ENCODE measurements at regions not wholly inside any gene's neighbourhood (a gene's known extent, or its start where the extent isn't known, plus 50 kb on each side); places are given as distances from the start of the nearest gene placed in this dataset.

- Histone ChIP-seq H3K9me3 (ENCODE audit: insufficient read depth, low read depth, low read length) (no peaks in the 10 kb centered on the region), H4K20me1 (ENCODE audit: insufficient read depth, low read length, poor library complexity, severe bottlenecking) (no peaks in the 10 kb centered on the region), H2AFZ (ENCODE audit: low read length) (no peak overlapping the region), H3K27me3 (ENCODE audit: insufficient read depth, low read length, poor library complexity, severe bottlenecking) (no peaks in the 10 kb centered on the region), H3K79me2 (ENCODE audit: insufficient read depth, low read length) (no peaks in the 10 kb centered on the region), H3K4me1 (ENCODE audit: insufficient read depth, low read length, poor library complexity, severe bottlenecking) (no peaks in the 10 kb centered on the region), H3K9ac (ENCODE audit: low read depth, low read length, poor library complexity, severe bottlenecking) (no peak overlapping the region), H3K36me3 (ENCODE audit: insufficient read depth, low read length) (no peaks in the 10 kb centered on the region), H3K4me3 (ENCODE audit: low read length, poor library complexity, severe bottlenecking) (no peak overlapping the region), H3F3A (ENCODE audit: low read depth) (no peaks in the 10 kb centered on the region), H3K4me2 (ENCODE audit: low read depth, low read length, poor library complexity, severe bottlenecking) (no peak overlapping the region), H3K9me2 (replicated peaks; ENCODE audit: low read depth, low read length) (no peaks in the 10 kb centered on the region)
- TF ChIP-seq CTCF (conservative IDR thresholded peaks at IDR 0.05; ENCODE audit: low read length) (no peak), EZH2phosphoT487 (IDR thresholded peaks at IDR 0.05; ENCODE audit: borderline replicate concordance) (no peak)
Observed at GRCh38 chr4:165584916-165585315, 206.1 kb downstream of the CPE start.

- no peaks in the 10 kb centered on the region for H3K36me3 ChIP-seq (ENCODE audit: insufficient read depth, low read length)
- H4K20me1 ChIP-seq (ENCODE audit: insufficient read depth, low read length, poor library complexity, severe bottlenecking) = no peaks in the 10 kb centered on the region
- H3K9me3 ChIP-seq (ENCODE audit: insufficient read depth, low read depth, low read length) = no peaks in the 10 kb centered on the region
- no peak overlapping the region for H2AFZ ChIP-seq (ENCODE audit: low read length)
- TF ChIP-seq EZH2phosphoT487 (IDR thresholded peaks at IDR 0.05; ENCODE audit: borderline replicate concordance) = no peak
- no peak for TF ChIP-seq CTCF (conservative IDR thresholded peaks at IDR 0.05; ENCODE audit: low read length)
- no peaks in the 10 kb centered on the region for H3K79me2 ChIP-seq (ENCODE audit: insufficient read depth, low read length)
- H3K9me2 ChIP-seq (replicated peaks; ENCODE audit: low read depth, low read length) = no peaks in the 10 kb centered on the region
- no peak overlapping the region for H3K4me3 ChIP-seq (ENCODE audit: low read length, poor library complexity, severe bottlenecking)
- H3F3A ChIP-seq (ENCODE audit: low read depth) = no peaks in the 10 kb centered on the region
- H3K4me1 ChIP-seq (ENCODE audit: insufficient read depth, low read length, poor library complexity, severe bottlenecking) = no peaks in the 10 kb centered on the region
- H3K9ac ChIP-seq (ENCODE audit: low read depth, low read length, poor library complexity, severe bottlenecking) = no peak overlapping the region
- no peak overlapping the region for H3K4me2 ChIP-seq (ENCODE audit: low read depth, low read length, poor library complexity, severe bottlenecking)
- no peaks in the 10 kb centered on the region for H3K27me3 ChIP-seq (ENCODE audit: insufficient read depth, low read length, poor library complexity, severe bottlenecking)
Observed at GRCh38 chr4:165588534-165589315, 209.9 kb downstream of the CPE start.

GRCh38 chr4:165592386-165592785, 213.6 kb downstream of the CPE start:
- no peaks in the 10 kb centered on the region for H3K36me3 ChIP-seq (ENCODE audit: insufficient read depth, low read length)
- H3K9me2 ChIP-seq (replicated peaks; ENCODE audit: low read depth, low read length) = no peaks in the 10 kb centered on the region
- no peak overlapping the region for H3K4me3 ChIP-seq (ENCODE audit: low read length, poor library complexity, severe bottlenecking)
- H3K27me3 ChIP-seq (ENCODE audit: insufficient read depth, low read length, poor library complexity, severe bottlenecking) = no peaks in the 10 kb centered on the region
- no peaks in the 10 kb centered on the region for H3K79me2 ChIP-seq (ENCODE audit: insufficient read depth, low read length)
- H3K9ac ChIP-seq (ENCODE audit: low read depth, low read length, poor library complexity, severe bottlenecking) = no peak overlapping the region
- H3K4me1 ChIP-seq (ENCODE audit: insufficient read depth, low read length, poor library complexity, severe bottlenecking) = no peaks in the 10 kb centered on the region
- no peaks in the 10 kb centered on the region for H3F3A ChIP-seq (ENCODE audit: low read depth)
- no peak overlapping the region for H3K4me2 ChIP-seq (ENCODE audit: low read depth, low read length, poor library complexity, severe bottlenecking)
- no peaks in the 10 kb centered on the region for H4K20me1 ChIP-seq (ENCODE audit: insufficient read depth, low read length, poor library complexity, severe bottlenecking)
- H3K9me3 ChIP-seq (ENCODE audit: insufficient read depth, low read depth, low read length) = no peaks in the 10 kb centered on the region
- no peak for TF ChIP-seq EZH2phosphoT487 (IDR thresholded peaks at IDR 0.05; ENCODE audit: borderline replicate concordance)
- no peak for TF ChIP-seq CTCF (conservative IDR thresholded peaks at IDR 0.05; ENCODE audit: low read length)
- H2AFZ ChIP-seq (ENCODE audit: low read length) = no peak overlapping the region
